GM21576 (cell line): ENCODE measurements at regions not wholly inside any gene's neighbourhood (a gene's known extent, or its start where the extent isn't known, plus 50 kb on each side); places are given as distances from the start of the nearest gene placed in this dataset.

Experiments
- ATAC-seq: cut with Tn5 transposase; IDR thresholded peaks from one replicate; pipeline ENCODE4 v1.9.1; 2021; ENCODE audit warnings: mild to moderate bottlenecking, moderate library complexity; ENCODE audit not compliant: unreplicated experiment

DNA sequence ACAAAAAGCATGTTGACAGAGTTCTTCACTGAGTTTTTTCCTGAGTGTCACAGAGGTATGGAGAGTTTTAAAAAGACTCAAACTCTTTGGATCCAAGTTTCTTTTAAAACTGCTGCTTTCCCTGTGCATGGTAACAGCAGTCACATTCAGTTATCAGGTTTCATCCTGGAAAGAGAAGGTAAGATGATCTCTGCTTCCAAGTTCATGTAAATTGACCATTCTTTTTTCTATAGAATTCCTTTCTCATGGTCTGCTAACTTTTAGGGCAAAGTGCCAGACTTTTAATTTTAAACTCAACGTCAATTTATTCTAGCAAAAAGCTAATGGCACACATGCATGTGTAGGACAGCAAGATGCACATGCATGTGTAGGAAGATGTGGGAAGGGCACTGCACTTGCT is 52.5 kb upstream of the PRLR start:
- no peak for ATAC-seq

DNA sequence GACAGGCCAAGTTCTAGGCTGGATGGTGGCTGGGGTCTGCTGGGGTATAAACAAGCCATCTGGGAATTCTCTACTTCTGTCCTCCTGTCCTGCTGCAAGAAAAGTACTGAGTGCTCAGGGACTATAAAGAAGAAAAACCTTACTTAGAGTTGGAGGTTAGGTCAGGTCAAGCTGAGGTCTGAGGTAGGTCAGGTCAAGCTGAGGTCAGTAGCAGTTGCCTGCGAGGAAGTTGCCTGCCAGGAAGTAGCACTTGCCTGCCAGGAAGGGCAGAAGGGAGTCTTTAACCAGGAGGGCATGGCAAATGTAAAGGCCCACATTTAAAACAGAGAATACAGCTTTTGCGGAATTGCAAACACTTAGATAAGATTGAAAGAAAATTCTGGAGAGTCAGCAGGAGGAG is 51.3 kb upstream of the PRLR start:
- ATAC-seq: no peak
